HG02885 (cell line): ENCODE measurements at regions not wholly inside any gene's neighbourhood (a gene's known extent, or its start where the extent isn't known, plus 50 kb on each side); places are given as distances from the start of the nearest gene placed in this dataset.
"Not testable (repeated sequence)": the region's sequence is repeated elsewhere in the genome, so short reads cannot be mapped to it uniquely, and the experiment has no call there.

Source experiments
- ATAC-seq: cut with Tn5 transposase; IDR thresholded peaks from one replicate; pipeline ENCODE4 v1.9.1; 2021; ENCODE audit warnings: mild to moderate bottlenecking; ENCODE audit not compliant: unreplicated experiment, poor library complexity

GRCh38 chrX:23061116-23061515, 61.4 kb downstream of the DDX53 start:
- ATAC-seq: no peak

GRCh38 chrX:23062359-23062758, 62.6 kb downstream of the DDX53 start:
- no peak for ATAC-seq

- ATAC-seq: peak; percentile 77
Observed at GRCh38 chrX:23066588-23067281, 67.0 kb downstream of the DDX53 start.

- not testable (repeated sequence) for ATAC-seq
Observed at GRCh38 chrX:23075461-23075860, 75.7 kb downstream of the DDX53 start.

GRCh38 chrX:23079347-23079746, 79.6 kb downstream of the DDX53 start:
- ATAC-seq: no peak

GRCh38 chrX:23100826-23101225, 101.1 kb downstream of the DDX53 start:
- no peak for ATAC-seq

GRCh38 chrX:23103546-23103945, 103.8 kb downstream of the DDX53 start:
- no peak for ATAC-seq

- ATAC-seq: no peak
Observed at GRCh38 chrX:23114241-23114640, 114.5 kb downstream of the DDX53 start.

GRCh38 chrX:23115651-23116050, 115.9 kb downstream of the DDX53 start:
- ATAC-seq: no peak

- ATAC-seq: no peak
Observed at GRCh38 chrX:23118163-23118562, 118.4 kb downstream of the DDX53 start.

GRCh38 chrX:23118890-23119527, 119.2 kb downstream of the DDX53 start:
- no peak for ATAC-seq

GRCh38 chrX:23127586-23127985, 127.8 kb downstream of the DDX53 start:
- ATAC-seq: no peak

GRCh38 chrX:23133551-23133950, 133.8 kb downstream of the DDX53 start:
- ATAC-seq: no peak

- ATAC-seq: no peak
Observed at GRCh38 chrX:23134136-23134535, 134.4 kb downstream of the DDX53 start.

GRCh38 chrX:23136816-23137215, 137.1 kb downstream of the DDX53 start:
- no peak for ATAC-seq

- ATAC-seq: no peak
Observed at GRCh38 chrX:23168291-23168690, 166.4 kb upstream of the PTCHD1 start.

- peak; percentile 56 for ATAC-seq
Observed at GRCh38 chrX:23185951-23186350, 148.7 kb upstream of the PTCHD1 start.

GRCh38 chrX:23187819-23188218, 146.8 kb upstream of the PTCHD1 start:
- ATAC-seq: no peak

GRCh38 chrX:23194885-23195554, 139.6 kb upstream of the PTCHD1 start:
- no peak for ATAC-seq

- no peak for ATAC-seq
Observed at GRCh38 chrX:23195761-23196160, 138.9 kb upstream of the PTCHD1 start.

GRCh38 chrX:23201706-23202105, 132.9 kb upstream of the PTCHD1 start:
- no peak for ATAC-seq

- ATAC-seq: no peak
Observed at GRCh38 chrX:23202326-23202725, 132.3 kb upstream of the PTCHD1 start.
